C4-2B (cell line): ENCODE measurements at regions not wholly inside any gene's neighbourhood (a gene's known extent, or its start where the extent isn't known, plus 50 kb on each side); places are given as distances from the start of the nearest gene placed in this dataset.

Experiments
- ZFX ChIP-seq: fragments of 450-650 bp; IDR thresholded peaks from 2 replicates; pipeline ENCODE4 v1.6.1; 2017
- TF ChIP-seq, protein P1 (sequence below): fragments of 450-650 bp; conservative IDR thresholded peaks from 2 replicates; pipeline ENCODE4 v1.5.1; 2017; ENCODE audit warnings: mild to moderate bottlenecking

DNA sequence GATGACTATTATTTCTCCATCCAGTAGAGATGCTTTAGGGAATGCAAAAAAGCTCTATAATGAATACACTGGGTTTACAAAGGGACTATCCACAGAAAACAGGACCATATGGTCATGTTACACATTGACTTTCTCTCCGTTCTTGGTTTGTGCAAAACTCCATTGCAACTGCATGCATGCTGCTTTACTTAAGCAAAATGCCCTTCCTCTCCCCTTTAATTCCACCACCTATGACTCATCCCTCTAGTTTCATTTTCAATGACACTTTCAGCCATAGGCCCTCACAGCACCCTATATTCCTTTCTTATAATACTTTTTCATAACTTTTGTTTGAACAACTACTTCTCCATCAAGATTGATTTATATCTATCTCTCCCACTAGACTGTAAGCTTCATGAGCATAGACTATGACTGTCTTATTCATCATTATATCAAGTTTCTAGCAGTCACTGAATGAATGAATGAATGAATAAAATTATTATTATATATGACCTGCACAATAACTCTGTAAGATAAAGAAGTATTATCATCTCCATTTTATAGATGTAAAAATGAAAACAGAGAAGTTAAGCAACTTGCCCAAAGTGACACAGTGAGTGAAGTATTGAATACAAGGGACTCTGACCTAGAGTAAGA is 248.9 kb downstream of the PLPP3 start:
- TF ChIP-seq, protein P1, sequence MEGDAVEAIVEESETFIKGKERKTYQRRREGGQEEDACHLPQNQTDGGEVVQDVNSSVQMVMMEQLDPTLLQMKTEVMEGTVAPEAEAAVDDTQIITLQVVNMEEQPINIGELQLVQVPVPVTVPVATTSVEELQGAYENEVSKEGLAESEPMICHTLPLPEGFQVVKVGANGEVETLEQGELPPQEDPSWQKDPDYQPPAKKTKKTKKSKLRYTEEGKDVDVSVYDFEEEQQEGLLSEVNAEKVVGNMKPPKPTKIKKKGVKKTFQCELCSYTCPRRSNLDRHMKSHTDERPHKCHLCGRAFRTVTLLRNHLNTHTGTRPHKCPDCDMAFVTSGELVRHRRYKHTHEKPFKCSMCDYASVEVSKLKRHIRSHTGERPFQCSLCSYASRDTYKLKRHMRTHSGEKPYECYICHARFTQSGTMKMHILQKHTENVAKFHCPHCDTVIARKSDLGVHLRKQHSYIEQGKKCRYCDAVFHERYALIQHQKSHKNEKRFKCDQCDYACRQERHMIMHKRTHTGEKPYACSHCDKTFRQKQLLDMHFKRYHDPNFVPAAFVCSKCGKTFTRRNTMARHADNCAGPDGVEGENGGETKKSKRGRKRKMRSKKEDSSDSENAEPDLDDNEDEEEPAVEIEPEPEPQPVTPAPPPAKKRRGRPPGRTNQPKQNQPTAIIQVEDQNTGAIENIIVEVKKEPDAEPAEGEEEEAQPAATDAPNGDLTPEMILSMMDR = no peak
- no peak for TF ChIP-seq ZFX
